T-helper 1 cell treated with Interleukin-12 subunit alpha and Interleukin-12 subunit beta and Interleukin-4 antibody, amounts not matched to agents 30 μg/mL and 1 μg/mL, for 36 hours (primary cell): ENCODE measurements at regions not wholly inside any gene's neighbourhood (a gene's known extent, or its start where the extent isn't known, plus 50 kb on each side); places are given as distances from the start of the nearest gene placed in this dataset.

Source experiments
- H3K27ac Mint-ChIP-seq: one replicate; pipeline ENCODE4 v1.8.0; 2021; ENCODE audit warnings: mild to moderate bottlenecking, mixed read lengths
- H3K27me3 Mint-ChIP-seq: one replicate; pipeline ENCODE4 v1.8.0; 2021; ENCODE audit warnings: low read depth, mixed read lengths
- H3K36me3 Mint-ChIP-seq: one replicate; pipeline ENCODE4 v1.8.0; 2021; ENCODE audit warnings: low read depth, mixed read lengths
- H3K4me1 Mint-ChIP-seq: one replicate; pipeline ENCODE4 v1.8.0; 2021; ENCODE audit warnings: low read depth, mixed read lengths
- H3K4me3 Mint-ChIP-seq: one replicate; pipeline ENCODE4 v1.8.0; 2021; ENCODE audit warnings: mild to moderate bottlenecking, moderate library complexity, mixed read lengths
- H3K9me3 Mint-ChIP-seq: one replicate; pipeline ENCODE4 v1.8.0; 2021; ENCODE audit warnings: mixed read lengths

DNA sequence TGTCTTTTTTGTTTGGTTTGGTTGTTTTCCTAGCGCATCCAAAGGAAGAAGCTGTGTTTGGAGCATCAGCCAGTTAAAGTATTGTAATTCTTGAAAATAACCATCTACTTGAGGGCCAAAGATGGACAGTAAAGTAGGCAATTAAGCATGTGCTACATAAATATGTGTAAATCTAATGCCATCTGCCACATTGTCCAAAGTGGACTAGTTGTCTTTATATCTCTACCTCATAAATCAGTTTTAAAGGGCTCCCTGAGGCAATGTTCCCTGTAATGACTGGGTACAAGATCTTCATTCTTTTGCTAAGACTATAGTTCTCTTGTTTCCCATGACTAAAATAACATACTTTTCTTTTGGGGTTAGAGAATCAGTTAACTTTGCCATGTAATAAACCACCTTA lies 460.0 kb upstream of the RARB start:
- H3K4me3 Mint-ChIP-seq = no peak overlapping the region
- H3K4me1 Mint-ChIP-seq = no peaks in the 10 kb centered on the region
- H3K27me3 Mint-ChIP-seq = no peaks in the 10 kb centered on the region
- no peak overlapping the region for H3K27ac Mint-ChIP-seq
- H3K9me3 Mint-ChIP-seq = no peaks in the 10 kb centered on the region
- no peaks in the 10 kb centered on the region for H3K36me3 Mint-ChIP-seq

DNA sequence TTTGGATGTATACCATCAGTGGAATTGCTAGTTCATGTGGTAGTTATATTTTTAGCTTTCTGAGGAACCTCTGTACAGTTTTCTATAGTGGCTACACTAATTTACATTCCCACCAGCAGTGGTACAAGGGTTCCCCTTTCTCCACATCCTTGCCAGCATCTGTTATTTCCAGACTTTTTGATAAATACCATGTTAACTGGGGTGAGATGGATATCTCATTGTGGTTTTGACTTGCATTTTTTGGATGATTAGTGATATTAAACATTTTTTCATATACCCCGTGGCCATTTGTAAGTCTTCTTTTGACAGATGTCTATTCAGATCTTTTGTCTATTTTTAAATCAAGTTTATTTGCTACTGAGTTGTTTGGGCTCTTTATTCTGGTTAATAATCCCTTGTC lies 455.6 kb upstream of the RARB start:
- no peak overlapping the region for H3K27ac Mint-ChIP-seq
- no peaks in the 10 kb centered on the region for H3K27me3 Mint-ChIP-seq
- H3K9me3 Mint-ChIP-seq = no peaks in the 10 kb centered on the region
- H3K4me1 Mint-ChIP-seq = no peaks in the 10 kb centered on the region
- no peak overlapping the region for H3K4me3 Mint-ChIP-seq
- no peaks in the 10 kb centered on the region for H3K36me3 Mint-ChIP-seq

DNA sequence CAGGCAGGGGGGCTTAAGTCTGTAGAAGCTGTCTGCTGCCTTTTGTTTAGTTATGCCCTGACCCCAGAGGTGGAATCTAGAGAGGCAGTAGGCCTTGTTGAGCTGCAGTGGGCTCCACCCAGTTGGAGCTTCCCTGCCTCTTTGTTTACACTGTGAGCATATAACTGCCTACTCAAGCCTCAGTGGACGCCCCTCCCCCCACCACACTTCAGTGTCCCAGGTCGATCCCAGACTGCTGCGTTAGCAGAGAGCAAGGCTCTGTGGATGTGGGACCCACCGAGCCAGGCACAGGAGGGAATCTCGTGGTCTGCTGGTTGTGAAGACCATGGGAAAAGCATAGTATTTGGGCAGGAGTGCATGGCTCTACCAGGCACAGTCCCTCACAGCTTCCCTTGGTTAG lies 446.8 kb upstream of the RARB start:
- no peaks in the 10 kb centered on the region for H3K27me3 Mint-ChIP-seq
- no peaks in the 10 kb centered on the region for H3K36me3 Mint-ChIP-seq
- no peak overlapping the region for H3K27ac Mint-ChIP-seq
- no peaks in the 10 kb centered on the region for H3K4me1 Mint-ChIP-seq
- H3K9me3 Mint-ChIP-seq = peaks cover 5% of the 10 kb centered on the region
- H3K4me3 Mint-ChIP-seq = no peak overlapping the region

DNA sequence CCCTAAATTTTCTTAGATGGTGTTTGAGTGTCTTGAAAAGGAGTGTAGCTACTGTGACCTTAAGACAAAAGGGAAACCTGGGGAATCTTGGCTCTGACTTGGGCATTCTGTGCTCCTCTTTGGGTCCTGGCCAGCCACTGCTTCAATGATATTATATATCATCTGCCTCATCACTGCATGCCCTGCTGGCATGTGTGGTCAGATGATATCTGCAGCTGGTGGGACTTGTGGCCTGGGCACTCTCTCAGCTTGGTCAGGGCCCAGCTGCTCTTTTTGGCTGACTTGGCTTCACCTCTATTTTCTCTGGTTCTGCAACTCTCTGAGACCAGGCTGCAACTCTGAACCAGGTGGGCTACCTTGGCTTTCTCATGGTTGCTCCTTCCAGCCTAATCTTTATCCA lies 446.1 kb upstream of the RARB start:
- Mint-ChIP-seq H3K4me3 (no peak overlapping the region), H3K9me3 (peaks cover 5% of the 10 kb centered on the region), H3K36me3 (no peaks in the 10 kb centered on the region), H3K4me1 (no peaks in the 10 kb centered on the region), H3K27me3 (no peaks in the 10 kb centered on the region), H3K27ac (no peak overlapping the region)

DNA sequence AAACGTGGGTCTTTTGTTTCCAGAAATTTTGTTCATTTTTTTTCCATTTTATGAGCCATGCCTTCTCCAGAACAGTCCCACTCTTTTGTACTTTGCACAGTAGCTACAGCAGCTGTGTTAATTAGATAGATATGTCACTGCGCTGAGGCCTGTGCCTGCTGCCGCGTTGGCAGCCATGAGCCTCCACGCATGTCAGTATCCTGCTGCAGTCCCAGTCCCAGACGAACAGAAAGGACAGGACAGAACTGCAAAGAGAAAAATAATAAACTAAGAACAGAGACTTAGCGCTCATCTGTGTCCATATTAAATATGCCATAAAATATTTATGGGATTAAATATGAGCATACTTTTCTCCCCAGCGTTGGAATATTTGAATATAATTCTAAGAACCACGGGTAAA lies 442.4 kb upstream of the RARB start:
- H3K9me3 Mint-ChIP-seq = no peaks in the 10 kb centered on the region
- H3K4me3 Mint-ChIP-seq = no peak overlapping the region
- H3K4me1 Mint-ChIP-seq = no peaks in the 10 kb centered on the region
- no peaks in the 10 kb centered on the region for H3K27me3 Mint-ChIP-seq
- no peaks in the 10 kb centered on the region for H3K36me3 Mint-ChIP-seq
- no peak overlapping the region for H3K27ac Mint-ChIP-seq

DNA sequence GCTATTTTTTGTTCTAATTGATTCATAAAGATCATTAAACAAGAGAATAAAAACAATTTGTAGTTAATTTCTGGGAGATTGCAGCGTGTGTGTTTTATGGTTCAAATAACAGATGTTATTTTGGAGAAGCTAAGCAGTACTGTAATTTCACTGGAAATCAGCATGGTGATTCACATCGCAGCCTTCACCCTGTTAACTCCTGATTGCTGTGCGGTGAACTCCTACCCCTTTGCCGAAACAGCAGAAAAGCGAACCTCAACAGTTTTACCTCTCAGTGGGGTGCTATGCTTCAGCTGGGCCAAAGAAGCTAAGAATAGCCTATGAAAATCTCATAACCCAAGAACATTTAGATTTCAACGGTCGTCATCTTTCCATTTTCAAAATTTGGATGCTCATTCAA lies 441.5 kb upstream of the RARB start:
- Mint-ChIP-seq H3K27ac (no peak overlapping the region), H3K36me3 (no peaks in the 10 kb centered on the region), H3K9me3 (no peaks in the 10 kb centered on the region), H3K4me3 (no peak overlapping the region), H3K4me1 (no peaks in the 10 kb centered on the region), H3K27me3 (no peaks in the 10 kb centered on the region)

DNA sequence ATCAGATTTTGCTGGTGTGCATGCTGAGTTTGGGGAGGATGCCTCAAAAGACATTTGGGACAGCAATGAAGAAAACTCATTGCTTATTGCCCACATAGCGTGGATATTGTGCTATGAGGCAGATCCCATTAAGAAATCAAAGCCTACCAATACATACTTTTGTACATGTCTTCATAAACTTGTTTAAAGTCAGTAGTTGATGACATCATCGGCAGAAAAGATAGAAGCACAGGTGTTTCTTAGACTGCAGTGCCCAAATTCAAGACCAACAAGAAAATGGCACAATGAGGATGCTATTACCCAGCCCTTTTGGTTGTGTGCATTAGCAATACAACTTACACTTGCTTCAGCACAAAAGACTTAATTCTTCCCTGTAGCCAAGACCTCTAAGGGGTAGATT lies 428.7 kb upstream of the RARB start:
- Mint-ChIP-seq H3K36me3 (no peaks in the 10 kb centered on the region), H3K27ac (no peak overlapping the region), H3K27me3 (no peaks in the 10 kb centered on the region), H3K4me1 (no peaks in the 10 kb centered on the region), H3K9me3 (no peaks in the 10 kb centered on the region), H3K4me3 (no peak overlapping the region)

DNA sequence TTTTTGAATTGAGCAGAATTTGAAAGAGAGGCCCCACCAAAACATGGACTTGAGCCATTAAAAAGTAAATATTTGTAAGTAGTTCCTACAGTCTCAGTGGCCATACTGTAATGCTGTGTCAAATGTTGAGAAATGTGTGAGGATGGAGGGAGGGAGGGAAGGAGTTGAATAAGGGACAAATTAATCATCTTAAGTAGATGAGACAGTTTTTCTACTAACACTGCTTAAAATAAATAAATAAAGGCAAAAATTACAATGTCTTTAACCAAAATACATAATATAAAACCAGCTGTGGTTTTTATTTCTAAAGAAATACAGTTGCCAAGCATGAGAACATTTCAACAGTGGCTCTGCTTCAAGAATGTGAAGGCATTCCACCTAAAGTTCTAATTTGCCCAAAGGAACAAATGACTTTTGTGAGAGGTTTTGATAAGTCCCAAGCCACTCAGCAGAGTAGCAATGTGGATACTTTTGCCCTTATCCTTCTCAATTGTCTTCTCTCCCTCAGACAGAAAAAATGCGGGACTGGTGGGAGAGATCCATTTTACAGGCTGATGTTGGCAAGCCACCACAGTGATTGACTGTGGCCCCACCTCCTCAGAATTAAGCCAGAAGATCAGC lies 427.0 kb upstream of the RARB start:
- Mint-ChIP-seq H3K4me3 (no peak overlapping the region), H3K27me3 (no peaks in the 10 kb centered on the region), H3K9me3 (no peaks in the 10 kb centered on the region), H3K4me1 (no peaks in the 10 kb centered on the region), H3K36me3 (no peaks in the 10 kb centered on the region), H3K27ac (no peak overlapping the region)

DNA sequence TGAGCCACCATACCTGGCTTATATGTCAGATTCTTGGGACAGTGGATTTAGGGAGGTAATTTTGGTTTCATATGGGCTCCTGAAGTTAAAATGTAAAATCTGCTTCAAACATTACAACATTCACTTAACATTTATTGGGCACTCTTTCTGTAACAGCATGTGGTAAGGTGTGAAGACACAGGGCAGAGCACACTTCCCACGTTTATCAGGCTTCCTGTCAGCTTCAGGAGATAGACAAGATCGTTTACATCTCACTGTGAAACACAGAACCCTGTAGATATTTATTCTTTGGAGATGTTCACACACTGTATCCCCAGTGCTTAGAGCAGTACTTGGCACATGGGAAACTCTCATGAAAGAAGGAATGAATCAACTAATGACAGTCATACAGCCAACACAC lies 426.0 kb upstream of the RARB start:
- no peak overlapping the region for H3K4me3 Mint-ChIP-seq
- H3K27me3 Mint-ChIP-seq = no peaks in the 10 kb centered on the region
- H3K36me3 Mint-ChIP-seq = no peaks in the 10 kb centered on the region
- no peaks in the 10 kb centered on the region for H3K9me3 Mint-ChIP-seq
- H3K27ac Mint-ChIP-seq = no peak overlapping the region
- no peaks in the 10 kb centered on the region for H3K4me1 Mint-ChIP-seq

DNA sequence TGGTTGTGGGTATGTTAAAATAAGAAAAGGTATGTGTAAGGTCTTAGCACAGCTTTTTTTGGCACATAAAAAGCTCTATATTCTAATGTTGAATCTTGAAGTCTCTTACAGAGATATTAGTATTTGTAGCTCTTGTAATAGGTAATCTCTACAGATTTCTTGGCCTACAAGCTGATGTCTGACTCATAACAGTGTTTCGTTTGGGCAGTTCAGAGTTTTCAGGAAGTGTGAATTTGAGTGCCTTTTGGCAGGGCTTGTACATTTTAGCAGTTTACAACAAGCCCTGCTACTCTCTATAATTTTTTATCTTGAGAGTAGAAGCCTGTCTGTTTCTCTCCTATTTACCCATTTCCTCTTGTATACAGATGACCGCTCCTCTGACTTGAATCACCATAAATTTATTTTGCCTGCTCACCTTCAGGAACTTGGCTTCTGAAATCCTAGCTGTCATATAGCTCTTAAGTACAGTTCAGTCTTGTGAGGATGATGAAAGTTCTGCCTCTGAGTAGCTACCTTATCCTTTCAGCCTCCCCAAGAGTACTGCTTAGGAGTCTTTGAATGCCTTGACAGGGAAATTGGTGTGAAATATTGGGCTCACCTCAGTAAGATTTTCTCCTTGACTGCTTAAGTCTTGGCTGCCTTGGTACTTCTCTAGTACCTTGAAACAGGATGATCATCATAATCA lies 419.9 kb upstream of the RARB start:
- no peaks in the 10 kb centered on the region for H3K4me1 Mint-ChIP-seq
- no peak overlapping the region for H3K27ac Mint-ChIP-seq
- no peaks in the 10 kb centered on the region for H3K9me3 Mint-ChIP-seq
- H3K27me3 Mint-ChIP-seq = no peaks in the 10 kb centered on the region
- no peak overlapping the region for H3K4me3 Mint-ChIP-seq
- H3K36me3 Mint-ChIP-seq = no peaks in the 10 kb centered on the region

DNA sequence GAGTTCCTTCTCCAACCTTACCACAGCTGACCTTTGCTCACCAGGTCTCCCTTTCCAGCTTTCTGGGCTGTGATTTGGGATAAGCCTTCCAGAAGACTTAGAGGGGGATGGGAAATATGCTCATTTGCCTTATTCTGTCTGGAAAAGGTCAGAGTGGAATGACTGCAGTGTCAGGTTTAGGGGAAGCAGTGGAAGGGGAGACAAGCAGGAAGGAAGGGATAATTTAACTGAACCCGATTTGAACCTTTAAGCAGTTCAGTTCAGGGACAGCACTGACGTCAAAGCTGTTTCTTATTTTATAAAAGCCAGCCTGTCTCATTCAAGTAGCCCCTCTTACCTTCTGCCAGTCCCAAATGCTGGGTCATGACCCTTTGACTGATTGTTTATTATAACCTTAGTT lies 418.4 kb upstream of the RARB start:
- H3K27me3 Mint-ChIP-seq = no peaks in the 10 kb centered on the region
- no peaks in the 10 kb centered on the region for H3K4me1 Mint-ChIP-seq
- no peak overlapping the region for H3K4me3 Mint-ChIP-seq
- H3K36me3 Mint-ChIP-seq = no peaks in the 10 kb centered on the region
- H3K27ac Mint-ChIP-seq = no peak overlapping the region
- no peaks in the 10 kb centered on the region for H3K9me3 Mint-ChIP-seq

DNA sequence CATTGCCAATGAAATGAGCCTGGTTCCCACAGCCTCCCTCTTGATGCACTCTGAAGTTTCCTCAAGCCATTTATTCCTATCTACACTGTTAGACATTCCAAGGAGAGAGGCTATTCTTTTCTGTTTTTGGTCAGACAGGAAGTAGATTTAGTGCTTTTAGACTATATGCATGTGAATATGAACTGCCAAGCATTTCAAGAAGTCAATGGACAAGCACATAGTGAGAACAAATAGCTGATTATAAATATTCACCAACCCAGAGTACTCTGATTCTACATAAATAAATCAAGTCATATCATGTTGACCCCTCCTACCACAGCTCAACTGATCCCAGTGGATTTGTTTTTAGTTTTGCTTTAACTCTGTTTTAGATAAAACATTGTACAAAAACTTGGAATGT lies 412.5 kb upstream of the RARB start:
- Mint-ChIP-seq H3K36me3 (no peaks in the 10 kb centered on the region), H3K4me1 (no peaks in the 10 kb centered on the region), H3K27me3 (no peaks in the 10 kb centered on the region), H3K27ac (no peak overlapping the region), H3K9me3 (no peaks in the 10 kb centered on the region), H3K4me3 (no peak overlapping the region)

DNA sequence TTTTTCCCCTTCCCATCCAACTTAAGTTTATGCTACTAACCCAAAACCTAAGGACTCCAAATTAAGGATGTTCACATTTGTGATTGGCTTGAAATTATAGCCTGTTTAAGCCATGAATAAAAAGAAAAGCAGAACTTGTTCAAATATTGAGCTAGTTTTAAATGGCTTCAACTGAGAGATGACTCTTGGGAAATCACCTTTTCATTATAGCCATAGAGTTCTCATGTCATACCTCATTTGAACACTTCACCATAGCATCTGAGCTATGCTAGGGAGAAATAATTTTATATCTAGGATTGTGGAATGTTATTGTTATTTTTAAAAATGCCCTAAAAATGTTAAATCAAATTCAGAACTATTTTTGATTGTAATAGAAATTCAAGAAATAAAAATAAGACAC lies 409.2 kb upstream of the RARB start:
- H3K9me3 Mint-ChIP-seq = no peaks in the 10 kb centered on the region
- no peak overlapping the region for H3K27ac Mint-ChIP-seq
- H3K36me3 Mint-ChIP-seq = no peaks in the 10 kb centered on the region
- no peaks in the 10 kb centered on the region for H3K4me1 Mint-ChIP-seq
- H3K4me3 Mint-ChIP-seq = no peak overlapping the region
- H3K27me3 Mint-ChIP-seq = no peaks in the 10 kb centered on the region

DNA sequence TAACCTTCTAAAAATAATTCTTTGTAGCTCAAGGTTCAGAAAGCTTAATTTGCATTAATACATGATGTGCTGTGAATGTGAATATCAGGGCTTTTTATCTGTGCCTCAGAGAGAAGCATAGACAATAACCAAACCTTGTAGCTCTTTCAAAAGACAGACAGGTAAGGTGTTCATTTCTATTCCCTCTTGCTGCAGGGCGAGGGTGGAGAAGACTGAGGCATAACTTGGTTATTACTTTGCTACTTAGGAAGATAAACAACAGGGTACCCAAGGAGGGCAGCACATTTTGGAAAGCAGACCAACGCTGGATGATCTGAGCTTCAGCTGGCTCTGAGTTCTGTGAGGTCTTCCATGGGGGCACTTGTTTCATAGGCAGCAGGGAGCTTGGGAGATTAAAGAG lies 408.6 kb upstream of the RARB start:
- H3K27me3 Mint-ChIP-seq = no peaks in the 10 kb centered on the region
- no peaks in the 10 kb centered on the region for H3K36me3 Mint-ChIP-seq
- H3K27ac Mint-ChIP-seq = no peak overlapping the region
- H3K4me3 Mint-ChIP-seq = no peak overlapping the region
- no peaks in the 10 kb centered on the region for H3K4me1 Mint-ChIP-seq
- no peaks in the 10 kb centered on the region for H3K9me3 Mint-ChIP-seq

DNA sequence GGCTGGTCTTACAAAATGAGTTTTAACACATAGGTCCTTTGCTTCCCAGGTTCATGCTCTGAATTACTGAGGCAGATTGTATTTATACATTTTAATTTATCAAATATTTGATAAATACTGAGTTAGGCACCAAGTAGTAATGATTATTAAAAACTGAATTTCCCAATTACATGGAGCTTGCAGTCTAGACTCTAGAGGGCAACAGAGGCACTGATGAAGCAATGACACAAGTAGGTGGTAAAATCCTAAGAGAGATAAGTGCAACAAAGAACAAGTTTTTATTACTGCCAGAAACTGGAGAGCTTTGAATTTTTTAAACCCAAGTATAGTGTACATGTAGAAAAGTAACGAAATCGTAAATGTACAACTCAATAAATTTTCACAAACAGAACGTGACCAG lies 406.2 kb upstream of the RARB start:
- Mint-ChIP-seq H3K27ac (no peak overlapping the region), H3K4me3 (no peak overlapping the region), H3K9me3 (no peaks in the 10 kb centered on the region), H3K36me3 (no peaks in the 10 kb centered on the region), H3K27me3 (no peaks in the 10 kb centered on the region), H3K4me1 (no peaks in the 10 kb centered on the region)

DNA sequence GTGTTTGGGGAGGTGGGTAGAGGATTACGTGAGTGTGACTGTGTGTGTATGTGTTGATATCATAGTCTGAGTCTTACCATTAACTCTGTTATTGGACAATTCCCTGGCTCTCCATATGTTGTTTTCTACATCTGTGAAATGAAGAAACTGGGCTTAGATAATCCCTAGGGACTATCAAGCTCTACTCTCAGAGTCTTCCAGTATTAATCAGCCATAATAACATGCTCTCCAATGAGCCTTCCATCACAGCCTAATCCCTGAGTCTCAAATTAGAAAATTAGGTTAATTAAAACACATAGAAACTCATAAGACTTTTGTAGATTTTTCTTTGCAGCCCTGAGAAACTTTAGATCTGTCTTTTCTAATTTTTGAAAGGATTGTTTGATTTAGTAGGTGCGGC lies 404.2 kb upstream of the RARB start:
- Mint-ChIP-seq H3K27me3 (no peaks in the 10 kb centered on the region), H3K36me3 (no peaks in the 10 kb centered on the region), H3K27ac (no peak overlapping the region), H3K9me3 (no peaks in the 10 kb centered on the region), H3K4me3 (no peak overlapping the region), H3K4me1 (no peaks in the 10 kb centered on the region)
